GM23338 (cell line): ENCODE measurements at regions not wholly inside any gene's neighbourhood (a gene's known extent, or its start where the extent isn't known, plus 50 kb on each side); places are given as distances from the start of the nearest gene placed in this dataset.

Source experiments
- ATAC-seq: fragments of 200-7000 bp; cut with Tn5 transposase; 3 replicates; pipeline ENCODE4 v1.9.1; 2020
- DNase-seq: peaks from one replicate; pipeline ENCODE4 v3.0.0-alpha.2; 2015; ENCODE audit warnings: low spot score
- H2AFZ ChIP-seq: fragments of 200-600 bp; sonication (generic); 2 replicates; pipeline ENCODE4 v1.8.0; 2016; ENCODE audit warnings: antibody characterized with exemption, mild to moderate bottlenecking, moderate library complexity
- H3F3A ChIP-seq: fragments of 200-600 bp; sonication (generic); replicated peaks from 2 replicates; pipeline ENCODE4 v1.8.0; 2017; ENCODE audit warnings: antibody characterized with exemption, mixed run types, low read depth
- H3K27ac ChIP-seq: fragments of 200-600 bp; sonication (generic); 2 replicates; pipeline ENCODE4 v1.6.1; 2016; ENCODE audit warnings: low read depth
- H3K27me3 ChIP-seq: fragments of 200-600 bp; sonication (generic); 2 replicates; pipeline ENCODE4 v1.8.0; 2016; ENCODE audit warnings: mild to moderate bottlenecking, mixed run types, moderate library complexity; ENCODE audit not compliant: insufficient read depth
- H3K36me3 ChIP-seq: fragments of 200-600 bp; sonication (generic); 2 replicates; pipeline ENCODE4 v1.8.0; 2016; ENCODE audit warnings: mild to moderate bottlenecking; ENCODE audit not compliant: insufficient read depth
- H3K4me1 ChIP-seq: fragments of 200-600 bp; sonication (generic); 2 replicates; pipeline ENCODE4 v1.8.0; 2016; ENCODE audit warnings: mild to moderate bottlenecking, moderate library complexity; ENCODE audit not compliant: insufficient read depth
- H3K4me2 ChIP-seq: fragments of 200-600 bp; sonication (generic); 2 replicates; pipeline ENCODE4 v1.7.1; 2017; ENCODE audit warnings: mixed run types
- H3K4me3 ChIP-seq: fragments of 200-600 bp; sonication (generic); 2 replicates; pipeline ENCODE4 v1.6.1; 2016; ENCODE audit warnings: mixed run types
- H3K79me2 ChIP-seq: fragments of 200-600 bp; sonication (generic); replicated peaks from 2 replicates; pipeline ENCODE4 v1.8.0; 2017; ENCODE audit warnings: mild to moderate bottlenecking; ENCODE audit not compliant: insufficient read depth
- H3K9me2 ChIP-seq: fragments of 200-600 bp; sonication (generic); 2 replicates; pipeline ENCODE4 v1.8.0; 2017; ENCODE audit not compliant: insufficient read depth
- H4K20me1 ChIP-seq: fragments of 200-600 bp; sonication (generic); replicated peaks from 2 replicates; pipeline ENCODE4 v1.8.0; 2017; ENCODE audit warnings: mild to moderate bottlenecking; ENCODE audit not compliant: insufficient read depth
- H3K27ac Mint-ChIP-seq: 2 replicates; pipeline ENCODE4 v1.8.0; 2020; ENCODE audit warnings: inconsistent platforms, mild to moderate bottlenecking, moderate library complexity, mixed read lengths
- H3K27me3 Mint-ChIP-seq: 3 replicates; pipeline ENCODE4 v1.8.0; 2022; ENCODE audit warnings: low read depth, mild to moderate bottlenecking, moderate library complexity, mixed read lengths, inconsistent platforms; ENCODE audit not compliant: insufficient read depth, poor library complexity
- H3K36me3 Mint-ChIP-seq: 3 replicates; pipeline ENCODE4 v1.8.0; 2021; ENCODE audit warnings: low read depth, mild to moderate bottlenecking, inconsistent platforms, moderate library complexity, mixed read lengths
- H3K4me1 Mint-ChIP-seq: 3 replicates; pipeline ENCODE4 v1.8.0; 2020; ENCODE audit warnings: mild to moderate bottlenecking, inconsistent platforms, mixed read lengths
- H3K4me3 Mint-ChIP-seq: 3 replicates; pipeline ENCODE4 v1.8.0; 2021; ENCODE audit warnings: moderate library complexity, mild to moderate bottlenecking, inconsistent platforms, mixed read lengths
- H3K9me3 Mint-ChIP-seq: 3 replicates; pipeline ENCODE4 v1.8.0; 2020; ENCODE audit warnings: moderate library complexity, mild to moderate bottlenecking, inconsistent platforms, mixed read lengths
- CREB1 ChIP-seq: fragments of 250-450 bp; sonication (Bioruptor Pico); IDR thresholded peaks from 2 replicates; pipeline ENCODE4 v1.5.0; 2020; ENCODE audit warnings: low read depth, mild to moderate bottlenecking, moderate library complexity
- JUNB ChIP-seq: IDR thresholded peaks from one replicate; pipeline ENCODE4 v1.6.1; 2016; ENCODE audit warnings: antibody characterized with exemption; ENCODE audit not compliant: unreplicated experiment
- STAT1 ChIP-seq: IDR thresholded peaks from one replicate; pipeline ENCODE4 v1.6.1; 2016; ENCODE audit warnings: antibody characterized with exemption; ENCODE audit not compliant: unreplicated experiment
- ZNF331 ChIP-seq: fragments of 250-450 bp; sonication (Bioruptor Pico); IDR thresholded peaks from 2 replicates; pipeline ENCODE4 v1.5.0; 2020; ENCODE audit warnings: low read depth, mild to moderate bottlenecking, moderate library complexity
- TF ChIP-seq, protein P1 (sequence below): IDR thresholded peaks from one replicate; pipeline ENCODE4 v1.6.1; 2018; ENCODE audit warnings: antibody characterized with exemption; ENCODE audit not compliant: unreplicated experiment
- TF ChIP-seq, protein P2 (sequence below): fragments of 250-450 bp; sonication (Bioruptor Pico); IDR thresholded peaks from 2 replicates; pipeline ENCODE4 v1.5.0; 2020; ENCODE audit warnings: mild to moderate bottlenecking, moderate library complexity
- TF ChIP-seq, protein P3 (sequence below), 2 experiments: fragments of 200-600 bp in 1 of 2; sonication (generic) in 1 of 2; conservative IDR thresholded peaks; 2 replicates each; pipeline versions ENCODE4 v1.5.1 to v1.6.1; 2016 to 2017; ENCODE audit warnings: antibody characterized with exemption in 2 of 2, low read depth in 2 of 2, mild to moderate bottlenecking in 2 of 2, moderate library complexity in 1 of 2

DNA sequence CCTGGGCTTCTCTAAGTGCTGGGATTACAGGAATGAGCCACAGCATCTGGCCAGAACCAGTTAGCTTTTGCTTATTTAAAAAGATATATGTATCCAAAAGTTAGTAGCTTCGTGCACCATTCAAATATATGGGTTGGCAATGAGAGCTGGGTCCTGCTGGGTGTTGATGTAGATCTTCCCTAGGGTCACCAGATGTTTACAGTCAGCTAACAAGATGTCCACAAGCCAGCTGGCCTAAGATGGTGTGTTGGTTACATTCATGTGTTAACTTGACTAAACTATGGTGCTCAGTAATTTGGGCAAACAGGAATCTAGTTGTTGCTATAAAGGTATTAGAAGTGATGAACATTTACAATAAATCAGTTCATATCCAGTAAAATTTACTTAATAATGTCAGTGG is 948.6 kb upstream of the EDIL3 start:
- H3K27me3 Mint-ChIP-seq = no peaks in the 10 kb centered on the region
- Histone ChIP-seq H3K27ac (no peak overlapping the region), H3K27me3 (no peaks in the 10 kb centered on the region), H3F3A (no peaks in the 10 kb centered on the region), H3K4me3 (no peak overlapping the region), H3K4me1 (no peaks in the 10 kb centered on the region), H3K79me2 (no peaks in the 10 kb centered on the region), H3K9me2 (no peaks in the 10 kb centered on the region), H4K20me1 (no peaks in the 10 kb centered on the region), H3K36me3 (no peaks in the 10 kb centered on the region), H2AFZ (no peak overlapping the region), H3K4me2 (no peak overlapping the region)
- no peak for ATAC-seq
- no peaks in the 10 kb centered on the region for H3K9me3 Mint-ChIP-seq
- TF ChIP-seq CREB1 (CRISPR knock-in tag) (no peak), JUNB (no peak), ZNF331 (CRISPR knock-in tag) (no peak), STAT1 (no peak)
- TF ChIP-seq, protein P1, sequence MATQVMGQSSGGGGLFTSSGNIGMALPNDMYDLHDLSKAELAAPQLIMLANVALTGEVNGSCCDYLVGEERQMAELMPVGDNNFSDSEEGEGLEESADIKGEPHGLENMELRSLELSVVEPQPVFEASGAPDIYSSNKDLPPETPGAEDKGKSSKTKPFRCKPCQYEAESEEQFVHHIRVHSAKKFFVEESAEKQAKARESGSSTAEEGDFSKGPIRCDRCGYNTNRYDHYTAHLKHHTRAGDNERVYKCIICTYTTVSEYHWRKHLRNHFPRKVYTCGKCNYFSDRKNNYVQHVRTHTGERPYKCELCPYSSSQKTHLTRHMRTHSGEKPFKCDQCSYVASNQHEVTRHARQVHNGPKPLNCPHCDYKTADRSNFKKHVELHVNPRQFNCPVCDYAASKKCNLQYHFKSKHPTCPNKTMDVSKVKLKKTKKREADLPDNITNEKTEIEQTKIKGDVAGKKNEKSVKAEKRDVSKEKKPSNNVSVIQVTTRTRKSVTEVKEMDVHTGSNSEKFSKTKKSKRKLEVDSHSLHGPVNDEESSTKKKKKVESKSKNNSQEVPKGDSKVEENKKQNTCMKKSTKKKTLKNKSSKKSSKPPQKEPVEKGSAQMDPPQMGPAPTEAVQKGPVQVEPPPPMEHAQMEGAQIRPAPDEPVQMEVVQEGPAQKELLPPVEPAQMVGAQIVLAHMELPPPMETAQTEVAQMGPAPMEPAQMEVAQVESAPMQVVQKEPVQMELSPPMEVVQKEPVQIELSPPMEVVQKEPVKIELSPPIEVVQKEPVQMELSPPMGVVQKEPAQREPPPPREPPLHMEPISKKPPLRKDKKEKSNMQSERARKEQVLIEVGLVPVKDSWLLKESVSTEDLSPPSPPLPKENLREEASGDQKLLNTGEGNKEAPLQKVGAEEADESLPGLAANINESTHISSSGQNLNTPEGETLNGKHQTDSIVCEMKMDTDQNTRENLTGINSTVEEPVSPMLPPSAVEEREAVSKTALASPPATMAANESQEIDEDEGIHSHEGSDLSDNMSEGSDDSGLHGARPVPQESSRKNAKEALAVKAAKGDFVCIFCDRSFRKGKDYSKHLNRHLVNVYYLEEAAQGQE = no peak
- TF ChIP-seq, protein P2, sequence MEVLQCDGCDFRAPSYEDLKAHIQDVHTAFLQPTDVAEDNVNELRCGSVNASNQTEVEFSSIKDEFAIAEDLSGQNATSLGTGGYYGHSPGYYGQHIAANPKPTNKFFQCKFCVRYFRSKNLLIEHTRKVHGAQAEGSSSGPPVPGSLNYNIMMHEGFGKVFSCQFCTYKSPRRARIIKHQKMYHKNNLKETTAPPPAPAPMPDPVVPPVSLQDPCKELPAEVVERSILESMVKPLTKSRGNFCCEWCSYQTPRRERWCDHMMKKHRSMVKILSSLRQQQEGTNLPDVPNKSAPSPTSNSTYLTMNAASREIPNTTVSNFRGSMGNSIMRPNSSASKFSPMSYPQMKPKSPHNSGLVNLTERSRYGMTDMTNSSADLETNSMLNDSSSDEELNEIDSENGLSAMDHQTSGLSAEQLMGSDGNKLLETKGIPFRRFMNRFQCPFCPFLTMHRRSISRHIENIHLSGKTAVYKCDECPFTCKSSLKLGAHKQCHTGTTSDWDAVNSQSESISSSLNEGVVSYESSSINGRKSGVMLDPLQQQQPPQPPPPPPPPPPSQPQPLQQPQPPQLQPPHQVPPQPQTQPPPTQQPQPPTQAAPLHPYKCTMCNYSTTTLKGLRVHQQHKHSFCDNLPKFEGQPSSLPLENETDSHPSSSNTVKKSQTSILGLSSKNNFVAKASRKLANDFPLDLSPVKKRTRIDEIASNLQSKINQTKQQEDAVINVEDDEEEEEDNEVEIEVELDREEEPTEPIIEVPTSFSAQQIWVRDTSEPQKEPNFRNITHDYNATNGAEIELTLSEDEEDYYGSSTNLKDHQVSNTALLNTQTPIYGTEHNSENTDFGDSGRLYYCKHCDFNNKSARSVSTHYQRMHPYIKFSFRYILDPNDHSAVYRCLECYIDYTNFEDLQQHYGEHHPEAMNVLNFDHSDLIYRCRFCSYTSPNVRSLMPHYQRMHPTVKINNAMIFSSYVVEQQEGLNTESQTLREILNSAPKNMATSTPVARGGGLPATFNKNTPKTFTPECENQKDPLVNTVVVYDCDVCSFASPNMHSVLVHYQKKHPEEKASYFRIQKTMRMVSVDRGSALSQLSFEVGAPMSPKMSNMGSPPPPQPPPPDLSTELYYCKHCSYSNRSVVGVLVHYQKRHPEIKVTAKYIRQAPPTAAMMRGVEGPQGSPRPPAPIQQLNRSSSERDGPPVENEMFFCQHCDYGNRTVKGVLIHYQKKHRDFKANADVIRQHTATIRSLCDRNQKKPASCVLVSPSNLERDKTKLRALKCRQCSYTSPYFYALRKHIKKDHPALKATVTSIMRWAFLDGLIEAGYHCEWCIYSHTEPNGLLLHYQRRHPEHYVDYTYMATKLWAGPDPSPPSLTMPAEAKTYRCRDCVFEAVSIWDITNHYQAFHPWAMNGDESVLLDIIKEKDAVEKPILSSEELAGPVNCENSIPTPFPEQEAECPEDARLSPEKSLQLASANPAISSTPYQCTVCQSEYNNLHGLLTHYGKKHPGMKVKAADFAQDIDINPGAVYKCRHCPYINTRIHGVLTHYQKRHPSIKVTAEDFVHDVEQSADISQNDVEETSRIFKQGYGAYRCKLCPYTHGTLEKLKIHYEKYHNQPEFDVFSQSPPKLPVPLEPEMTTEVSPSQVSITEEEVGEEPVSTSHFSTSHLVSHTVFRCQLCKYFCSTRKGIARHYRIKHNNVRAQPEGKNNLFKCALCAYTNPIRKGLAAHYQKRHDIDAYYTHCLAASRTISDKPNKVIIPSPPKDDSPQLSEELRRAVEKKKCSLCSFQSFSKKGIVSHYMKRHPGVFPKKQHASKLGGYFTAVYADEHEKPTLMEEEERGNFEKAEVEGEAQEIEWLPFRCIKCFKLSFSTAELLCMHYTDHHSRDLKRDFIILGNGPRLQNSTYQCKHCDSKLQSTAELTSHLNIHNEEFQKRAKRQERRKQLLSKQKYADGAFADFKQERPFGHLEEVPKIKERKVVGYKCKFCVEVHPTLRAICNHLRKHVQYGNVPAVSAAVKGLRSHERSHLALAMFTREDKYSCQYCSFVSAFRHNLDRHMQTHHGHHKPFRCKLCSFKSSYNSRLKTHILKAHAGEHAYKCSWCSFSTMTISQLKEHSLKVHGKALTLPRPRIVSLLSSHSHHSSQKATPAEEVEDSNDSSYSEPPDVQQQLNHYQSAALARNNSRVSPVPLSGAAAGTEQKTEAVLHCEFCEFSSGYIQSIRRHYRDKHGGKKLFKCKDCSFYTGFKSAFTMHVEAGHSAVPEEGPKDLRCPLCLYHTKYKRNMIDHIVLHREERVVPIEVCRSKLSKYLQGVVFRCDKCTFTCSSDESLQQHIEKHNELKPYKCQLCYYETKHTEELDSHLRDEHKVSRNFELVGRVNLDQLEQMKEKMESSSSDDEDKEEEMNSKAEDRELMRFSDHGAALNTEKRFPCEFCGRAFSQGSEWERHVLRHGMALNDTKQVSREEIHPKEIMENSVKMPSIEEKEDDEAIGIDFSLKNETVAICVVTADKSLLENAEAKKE = no peak
- TF ChIP-seq, protein P3, sequence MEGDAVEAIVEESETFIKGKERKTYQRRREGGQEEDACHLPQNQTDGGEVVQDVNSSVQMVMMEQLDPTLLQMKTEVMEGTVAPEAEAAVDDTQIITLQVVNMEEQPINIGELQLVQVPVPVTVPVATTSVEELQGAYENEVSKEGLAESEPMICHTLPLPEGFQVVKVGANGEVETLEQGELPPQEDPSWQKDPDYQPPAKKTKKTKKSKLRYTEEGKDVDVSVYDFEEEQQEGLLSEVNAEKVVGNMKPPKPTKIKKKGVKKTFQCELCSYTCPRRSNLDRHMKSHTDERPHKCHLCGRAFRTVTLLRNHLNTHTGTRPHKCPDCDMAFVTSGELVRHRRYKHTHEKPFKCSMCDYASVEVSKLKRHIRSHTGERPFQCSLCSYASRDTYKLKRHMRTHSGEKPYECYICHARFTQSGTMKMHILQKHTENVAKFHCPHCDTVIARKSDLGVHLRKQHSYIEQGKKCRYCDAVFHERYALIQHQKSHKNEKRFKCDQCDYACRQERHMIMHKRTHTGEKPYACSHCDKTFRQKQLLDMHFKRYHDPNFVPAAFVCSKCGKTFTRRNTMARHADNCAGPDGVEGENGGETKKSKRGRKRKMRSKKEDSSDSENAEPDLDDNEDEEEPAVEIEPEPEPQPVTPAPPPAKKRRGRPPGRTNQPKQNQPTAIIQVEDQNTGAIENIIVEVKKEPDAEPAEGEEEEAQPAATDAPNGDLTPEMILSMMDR (conservative IDR thresholded peaks at IDR 0.05; ENCODE audit: low read depth in 2 of 2) = no peak
- DNase-seq = no peak
- H3K36me3 Mint-ChIP-seq = no peaks in the 10 kb centered on the region
- H3K4me3 Mint-ChIP-seq = no peak overlapping the region
- H3K4me1 Mint-ChIP-seq = no peaks in the 10 kb centered on the region
- no peak overlapping the region for H3K27ac Mint-ChIP-seq
